ENCODE measurements at regions not wholly inside any gene's neighbourhood (a gene's known extent, or its start where the extent isn't known, plus 50 kb on each side); places are given as distances from the start of the nearest gene placed in this dataset.

DNA sequence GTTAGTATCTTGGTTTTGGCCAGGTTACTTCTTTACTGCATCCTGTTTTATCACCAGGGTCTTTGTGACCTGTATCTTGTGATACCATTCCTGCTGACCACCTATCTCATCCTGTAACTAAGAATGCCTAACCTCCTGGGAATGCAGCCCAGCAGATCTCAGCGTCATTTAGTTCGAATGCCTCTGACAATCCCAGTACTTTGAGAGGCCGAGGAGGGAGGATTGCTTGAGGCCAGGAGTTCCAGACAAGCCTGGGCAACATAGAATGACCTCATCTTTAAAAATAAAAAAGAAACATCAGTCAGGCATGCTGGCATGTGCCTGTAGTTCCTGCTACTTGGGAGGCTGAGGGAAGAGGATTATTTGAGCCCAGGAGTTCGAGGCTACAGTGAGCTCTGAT is 206.5 kb downstream of the SUDS3 start (continued):
- TF ChIP-seq, protein P1, sequence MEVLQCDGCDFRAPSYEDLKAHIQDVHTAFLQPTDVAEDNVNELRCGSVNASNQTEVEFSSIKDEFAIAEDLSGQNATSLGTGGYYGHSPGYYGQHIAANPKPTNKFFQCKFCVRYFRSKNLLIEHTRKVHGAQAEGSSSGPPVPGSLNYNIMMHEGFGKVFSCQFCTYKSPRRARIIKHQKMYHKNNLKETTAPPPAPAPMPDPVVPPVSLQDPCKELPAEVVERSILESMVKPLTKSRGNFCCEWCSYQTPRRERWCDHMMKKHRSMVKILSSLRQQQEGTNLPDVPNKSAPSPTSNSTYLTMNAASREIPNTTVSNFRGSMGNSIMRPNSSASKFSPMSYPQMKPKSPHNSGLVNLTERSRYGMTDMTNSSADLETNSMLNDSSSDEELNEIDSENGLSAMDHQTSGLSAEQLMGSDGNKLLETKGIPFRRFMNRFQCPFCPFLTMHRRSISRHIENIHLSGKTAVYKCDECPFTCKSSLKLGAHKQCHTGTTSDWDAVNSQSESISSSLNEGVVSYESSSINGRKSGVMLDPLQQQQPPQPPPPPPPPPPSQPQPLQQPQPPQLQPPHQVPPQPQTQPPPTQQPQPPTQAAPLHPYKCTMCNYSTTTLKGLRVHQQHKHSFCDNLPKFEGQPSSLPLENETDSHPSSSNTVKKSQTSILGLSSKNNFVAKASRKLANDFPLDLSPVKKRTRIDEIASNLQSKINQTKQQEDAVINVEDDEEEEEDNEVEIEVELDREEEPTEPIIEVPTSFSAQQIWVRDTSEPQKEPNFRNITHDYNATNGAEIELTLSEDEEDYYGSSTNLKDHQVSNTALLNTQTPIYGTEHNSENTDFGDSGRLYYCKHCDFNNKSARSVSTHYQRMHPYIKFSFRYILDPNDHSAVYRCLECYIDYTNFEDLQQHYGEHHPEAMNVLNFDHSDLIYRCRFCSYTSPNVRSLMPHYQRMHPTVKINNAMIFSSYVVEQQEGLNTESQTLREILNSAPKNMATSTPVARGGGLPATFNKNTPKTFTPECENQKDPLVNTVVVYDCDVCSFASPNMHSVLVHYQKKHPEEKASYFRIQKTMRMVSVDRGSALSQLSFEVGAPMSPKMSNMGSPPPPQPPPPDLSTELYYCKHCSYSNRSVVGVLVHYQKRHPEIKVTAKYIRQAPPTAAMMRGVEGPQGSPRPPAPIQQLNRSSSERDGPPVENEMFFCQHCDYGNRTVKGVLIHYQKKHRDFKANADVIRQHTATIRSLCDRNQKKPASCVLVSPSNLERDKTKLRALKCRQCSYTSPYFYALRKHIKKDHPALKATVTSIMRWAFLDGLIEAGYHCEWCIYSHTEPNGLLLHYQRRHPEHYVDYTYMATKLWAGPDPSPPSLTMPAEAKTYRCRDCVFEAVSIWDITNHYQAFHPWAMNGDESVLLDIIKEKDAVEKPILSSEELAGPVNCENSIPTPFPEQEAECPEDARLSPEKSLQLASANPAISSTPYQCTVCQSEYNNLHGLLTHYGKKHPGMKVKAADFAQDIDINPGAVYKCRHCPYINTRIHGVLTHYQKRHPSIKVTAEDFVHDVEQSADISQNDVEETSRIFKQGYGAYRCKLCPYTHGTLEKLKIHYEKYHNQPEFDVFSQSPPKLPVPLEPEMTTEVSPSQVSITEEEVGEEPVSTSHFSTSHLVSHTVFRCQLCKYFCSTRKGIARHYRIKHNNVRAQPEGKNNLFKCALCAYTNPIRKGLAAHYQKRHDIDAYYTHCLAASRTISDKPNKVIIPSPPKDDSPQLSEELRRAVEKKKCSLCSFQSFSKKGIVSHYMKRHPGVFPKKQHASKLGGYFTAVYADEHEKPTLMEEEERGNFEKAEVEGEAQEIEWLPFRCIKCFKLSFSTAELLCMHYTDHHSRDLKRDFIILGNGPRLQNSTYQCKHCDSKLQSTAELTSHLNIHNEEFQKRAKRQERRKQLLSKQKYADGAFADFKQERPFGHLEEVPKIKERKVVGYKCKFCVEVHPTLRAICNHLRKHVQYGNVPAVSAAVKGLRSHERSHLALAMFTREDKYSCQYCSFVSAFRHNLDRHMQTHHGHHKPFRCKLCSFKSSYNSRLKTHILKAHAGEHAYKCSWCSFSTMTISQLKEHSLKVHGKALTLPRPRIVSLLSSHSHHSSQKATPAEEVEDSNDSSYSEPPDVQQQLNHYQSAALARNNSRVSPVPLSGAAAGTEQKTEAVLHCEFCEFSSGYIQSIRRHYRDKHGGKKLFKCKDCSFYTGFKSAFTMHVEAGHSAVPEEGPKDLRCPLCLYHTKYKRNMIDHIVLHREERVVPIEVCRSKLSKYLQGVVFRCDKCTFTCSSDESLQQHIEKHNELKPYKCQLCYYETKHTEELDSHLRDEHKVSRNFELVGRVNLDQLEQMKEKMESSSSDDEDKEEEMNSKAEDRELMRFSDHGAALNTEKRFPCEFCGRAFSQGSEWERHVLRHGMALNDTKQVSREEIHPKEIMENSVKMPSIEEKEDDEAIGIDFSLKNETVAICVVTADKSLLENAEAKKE (CRISPR knock-in tag; IDR thresholded peaks at IDR 0.05), result no peak
- TF ChIP-seq, protein P2, sequence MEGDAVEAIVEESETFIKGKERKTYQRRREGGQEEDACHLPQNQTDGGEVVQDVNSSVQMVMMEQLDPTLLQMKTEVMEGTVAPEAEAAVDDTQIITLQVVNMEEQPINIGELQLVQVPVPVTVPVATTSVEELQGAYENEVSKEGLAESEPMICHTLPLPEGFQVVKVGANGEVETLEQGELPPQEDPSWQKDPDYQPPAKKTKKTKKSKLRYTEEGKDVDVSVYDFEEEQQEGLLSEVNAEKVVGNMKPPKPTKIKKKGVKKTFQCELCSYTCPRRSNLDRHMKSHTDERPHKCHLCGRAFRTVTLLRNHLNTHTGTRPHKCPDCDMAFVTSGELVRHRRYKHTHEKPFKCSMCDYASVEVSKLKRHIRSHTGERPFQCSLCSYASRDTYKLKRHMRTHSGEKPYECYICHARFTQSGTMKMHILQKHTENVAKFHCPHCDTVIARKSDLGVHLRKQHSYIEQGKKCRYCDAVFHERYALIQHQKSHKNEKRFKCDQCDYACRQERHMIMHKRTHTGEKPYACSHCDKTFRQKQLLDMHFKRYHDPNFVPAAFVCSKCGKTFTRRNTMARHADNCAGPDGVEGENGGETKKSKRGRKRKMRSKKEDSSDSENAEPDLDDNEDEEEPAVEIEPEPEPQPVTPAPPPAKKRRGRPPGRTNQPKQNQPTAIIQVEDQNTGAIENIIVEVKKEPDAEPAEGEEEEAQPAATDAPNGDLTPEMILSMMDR (conservative IDR thresholded peaks at IDR 0.05; ENCODE audit: low read depth in 2 of 2), result no peak
- no peak for TF ChIP-seq ZNF331 (CRISPR knock-in tag; IDR thresholded peaks at IDR 0.05; ENCODE audit: low read depth)
- TF ChIP-seq JUNB (IDR thresholded peaks at IDR 0.05; ENCODE audit: unreplicated experiment), result no peak
- no peak for TF ChIP-seq STAT1 (IDR thresholded peaks at IDR 0.05; ENCODE audit: unreplicated experiment)
- no peak for TF ChIP-seq ZNF114 (CRISPR knock-in tag; IDR thresholded peaks at IDR 0.05)
- TF ChIP-seq, protein P3, sequence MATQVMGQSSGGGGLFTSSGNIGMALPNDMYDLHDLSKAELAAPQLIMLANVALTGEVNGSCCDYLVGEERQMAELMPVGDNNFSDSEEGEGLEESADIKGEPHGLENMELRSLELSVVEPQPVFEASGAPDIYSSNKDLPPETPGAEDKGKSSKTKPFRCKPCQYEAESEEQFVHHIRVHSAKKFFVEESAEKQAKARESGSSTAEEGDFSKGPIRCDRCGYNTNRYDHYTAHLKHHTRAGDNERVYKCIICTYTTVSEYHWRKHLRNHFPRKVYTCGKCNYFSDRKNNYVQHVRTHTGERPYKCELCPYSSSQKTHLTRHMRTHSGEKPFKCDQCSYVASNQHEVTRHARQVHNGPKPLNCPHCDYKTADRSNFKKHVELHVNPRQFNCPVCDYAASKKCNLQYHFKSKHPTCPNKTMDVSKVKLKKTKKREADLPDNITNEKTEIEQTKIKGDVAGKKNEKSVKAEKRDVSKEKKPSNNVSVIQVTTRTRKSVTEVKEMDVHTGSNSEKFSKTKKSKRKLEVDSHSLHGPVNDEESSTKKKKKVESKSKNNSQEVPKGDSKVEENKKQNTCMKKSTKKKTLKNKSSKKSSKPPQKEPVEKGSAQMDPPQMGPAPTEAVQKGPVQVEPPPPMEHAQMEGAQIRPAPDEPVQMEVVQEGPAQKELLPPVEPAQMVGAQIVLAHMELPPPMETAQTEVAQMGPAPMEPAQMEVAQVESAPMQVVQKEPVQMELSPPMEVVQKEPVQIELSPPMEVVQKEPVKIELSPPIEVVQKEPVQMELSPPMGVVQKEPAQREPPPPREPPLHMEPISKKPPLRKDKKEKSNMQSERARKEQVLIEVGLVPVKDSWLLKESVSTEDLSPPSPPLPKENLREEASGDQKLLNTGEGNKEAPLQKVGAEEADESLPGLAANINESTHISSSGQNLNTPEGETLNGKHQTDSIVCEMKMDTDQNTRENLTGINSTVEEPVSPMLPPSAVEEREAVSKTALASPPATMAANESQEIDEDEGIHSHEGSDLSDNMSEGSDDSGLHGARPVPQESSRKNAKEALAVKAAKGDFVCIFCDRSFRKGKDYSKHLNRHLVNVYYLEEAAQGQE (IDR thresholded peaks at IDR 0.05; ENCODE audit: unreplicated experiment), result no peak
- TF ChIP-seq EZH2 (IDR thresholded peaks at IDR 0.05; ENCODE audit: low read depth, unreplicated experiment), result no peak

All from GM23338 (cell line).